ENCODE measurements at regions not wholly inside any gene's neighbourhood (a gene's known extent, or its start where the extent isn't known, plus 50 kb on each side); places are given as distances from the start of the nearest gene placed in this dataset.

GRCh38 chr6:65798280-65799014 is 91.4 kb upstream of the EYS start:
- no peak for TF ChIP-seq CTCF (IDR thresholded peaks at IDR 0.05; ENCODE audit: low read depth, low read length)
- no peak for TF ChIP-seq EZH2phosphoT487 (IDR thresholded peaks at IDR 0.05; ENCODE audit: low read depth)
